Muscle of leg (tissue), 3 donors: ENCODE measurements at regions not wholly inside any gene's neighbourhood (a gene's known extent, or its start where the extent isn't known, plus 50 kb on each side); places are given as distances from the start of the nearest gene placed in this dataset.

Experiments used
- DNase-seq: peaks from one replicate; pipeline ENCODE4 v3.0.0; 2013
- H3K27ac ChIP-seq: one replicate; pipeline ENCODE4 v1.5.1; 2013; ENCODE audit warnings: mild to moderate bottlenecking, low read length, control low read depth
- H3K27me3 ChIP-seq: one replicate; pipeline ENCODE4 v1.6.1; 2013; ENCODE audit warnings: low read length; ENCODE audit not compliant: control insufficient read depth, insufficient read depth
- H3K36me3 ChIP-seq: one replicate; pipeline ENCODE4 v1.6.1; 2013; ENCODE audit warnings: low read length; ENCODE audit not compliant: control insufficient read depth, insufficient read depth
- H3K4me1 ChIP-seq: one replicate; pipeline ENCODE4 v1.6.1; 2013; ENCODE audit warnings: low read length; ENCODE audit not compliant: control insufficient read depth, insufficient read depth
- H3K4me3 ChIP-seq: one replicate; pipeline ENCODE4 v1.5.1; 2013; ENCODE audit warnings: low read length, control low read depth
- H3K9me3 ChIP-seq: replicated peaks from 2 replicates; pipeline ENCODE4 v1.6.1; 2013; ENCODE audit warnings: low read depth, low read length; ENCODE audit not compliant: control insufficient read depth
- WGBS: methylation state at CpG from one replicate; pipeline ENCODE4 v1.1.5; 2013; ENCODE audit warnings: missing lambda C conversion rate; ENCODE audit not compliant: insufficient coverage; 5-methylcytosine and 5-hydroxymethylcytosine counted together

DNA sequence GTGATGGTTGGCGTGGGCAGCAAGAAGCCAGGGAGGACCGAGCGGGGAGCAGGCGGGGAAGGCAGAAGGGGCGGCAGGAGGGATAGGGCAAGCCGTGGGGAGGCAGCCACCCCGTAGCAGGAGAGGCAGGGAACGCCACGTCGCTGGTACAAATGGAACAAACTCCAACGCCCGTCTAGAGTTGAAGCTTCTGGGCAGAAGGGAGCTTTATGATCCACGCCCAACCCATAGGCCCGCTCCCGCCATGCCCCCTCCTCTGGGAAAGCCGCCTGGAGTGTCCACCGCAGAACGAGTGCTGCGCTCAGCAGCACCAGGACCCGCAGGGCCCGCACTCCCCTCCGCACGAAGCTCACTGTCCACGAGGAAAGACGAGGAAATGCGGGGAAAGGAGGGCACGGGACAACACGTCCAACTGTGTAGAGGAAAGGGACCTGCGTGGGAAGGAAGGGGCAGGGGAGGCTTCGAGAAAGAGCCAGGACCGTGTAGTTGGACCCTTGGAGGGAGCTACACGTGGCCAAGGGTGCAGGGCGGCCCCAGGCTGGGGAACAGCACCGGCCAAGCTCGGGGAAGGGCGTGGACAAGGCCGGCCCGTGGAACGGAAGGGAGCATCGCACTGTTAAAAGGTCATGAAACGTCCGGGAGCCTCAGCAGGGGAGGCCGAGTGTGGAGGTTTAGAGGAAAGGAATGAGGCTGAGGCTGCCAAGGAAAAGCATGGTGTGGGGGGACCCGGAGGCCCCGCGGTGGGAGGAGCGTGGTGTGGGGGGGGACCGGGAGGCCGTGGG, 204.0 kb downstream of the DLL1 start:
- H3K36me3 ChIP-seq, result no peaks in the 10 kb centered on the region
- no peaks in the 10 kb centered on the region for H3K9me3 ChIP-seq
- no peak for DNase-seq
- peaks cover 4% of the 10 kb centered on the region for H3K27me3 ChIP-seq
- WGBS, result 88% methylated on average over 46 of the region's 49 CpGs
- H3K4me1 ChIP-seq, result peaks cover 12% of the 10 kb centered on the region
- no peak overlapping the region for H3K4me3 ChIP-seq
- no peak overlapping the region for H3K27ac ChIP-seq

GRCh38 chr6:170085475-170086401, 205.1 kb downstream of the DLL1 start:
- no peak for DNase-seq
- Histone ChIP-seq H3K4me3 (no peak overlapping the region), H3K27me3 (peaks cover 5% of the 10 kb centered on the region), H3K27ac (no peak overlapping the region), H3K4me1 (peaks cover 22% of the 10 kb centered on the region), H3K36me3 (no peaks in the 10 kb centered on the region), H3K9me3 (no peaks in the 10 kb centered on the region)
- WGBS, result 63% methylated on average over 23 of the region's 26 CpGs

GRCh38 chr6:170084166-170084730, 206.6 kb downstream of the DLL1 start:
- no peak for DNase-seq
- WGBS, result 90% methylated on average over 13 of the region's 21 CpGs

GRCh38 chr6:170083236-170084051, 207.4 kb downstream of the DLL1 start:
- Histone ChIP-seq H3K27ac (no peak overlapping the region), H3K36me3 (no peaks in the 10 kb centered on the region), H3K4me1 (peaks cover 28% of the 10 kb centered on the region), H3K27me3 (peaks cover 8% of the 10 kb centered on the region), H3K9me3 (no peaks in the 10 kb centered on the region), H3K4me3 (no peak overlapping the region)
- WGBS, result 85% methylated on average over 32 of the region's 33 CpGs
- no peak for DNase-seq

More at GRCh38 chr6:170084166-170084730, 206.6 kb downstream of the DLL1 start:
- H3K9me3 ChIP-seq, result no peaks in the 10 kb centered on the region
- peaks cover 28% of the 10 kb centered on the region for H3K4me1 ChIP-seq
- H3K36me3 ChIP-seq, result no peaks in the 10 kb centered on the region
- H3K4me3 ChIP-seq, result no peak overlapping the region
- peaks cover 8% of the 10 kb centered on the region for H3K27me3 ChIP-seq
- H3K27ac ChIP-seq, result no peak overlapping the region

- Histone ChIP-seq H3K27me3 (peaks cover 8% of the 10 kb centered on the region), H3K9me3 (no peaks in the 10 kb centered on the region), H3K4me3 (no peak overlapping the region), H3K36me3 (no peaks in the 10 kb centered on the region), H3K4me1 (peaks cover 26% of the 10 kb centered on the region), H3K27ac (no peak overlapping the region)
- WGBS, result 69% methylated on average over 5 of the region's 12 CpGs
- no peak for DNase-seq
Measured at GRCh38 chr6:170082531-170083187, 208.2 kb downstream of the DLL1 start.

GRCh38 chr6:170082067-170082466, 208.8 kb downstream of the DLL1 start:
- no peak overlapping the region for H3K27ac ChIP-seq
- no peak for DNase-seq
- H3K4me3 ChIP-seq, result no peak overlapping the region
- 88% methylated on average over 8 of the region's 13 CpGs for WGBS
- H3K9me3 ChIP-seq, result no peaks in the 10 kb centered on the region
- H3K4me1 ChIP-seq, result peaks cover 26% of the 10 kb centered on the region
- H3K36me3 ChIP-seq, result no peaks in the 10 kb centered on the region
- peaks cover 8% of the 10 kb centered on the region for H3K27me3 ChIP-seq

DNA sequence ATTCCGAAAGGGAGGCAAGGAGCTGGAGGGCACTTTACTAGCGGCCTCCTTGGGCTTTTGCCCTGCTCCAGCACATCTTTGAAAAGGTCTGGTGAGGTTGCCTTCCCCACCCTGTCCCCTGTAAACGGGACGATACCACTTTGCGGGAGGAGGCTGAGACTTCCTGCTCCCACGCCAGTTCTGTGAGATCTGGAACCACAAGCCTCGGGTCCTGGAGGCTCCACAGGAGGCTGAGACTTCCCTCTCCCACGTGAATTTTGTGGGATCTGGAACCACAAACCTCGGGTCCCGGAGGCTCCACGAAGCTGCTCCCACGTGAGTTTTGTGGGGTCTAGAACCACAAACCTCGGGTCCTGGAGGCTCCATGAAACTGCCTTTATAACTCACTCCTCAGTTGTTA, 209.3 kb downstream of the DLL1 start:
- no peaks in the 10 kb centered on the region for H3K36me3 ChIP-seq
- peak overlapping the region; percentile 78 for H3K27ac ChIP-seq
- no peaks in the 10 kb centered on the region for H3K9me3 ChIP-seq
- DNase-seq, result no peak
- peaks cover 8% of the 10 kb centered on the region for H3K27me3 ChIP-seq
- no peak overlapping the region for H3K4me3 ChIP-seq
- WGBS, result 69% methylated on average over 12 of the region's 13 CpGs
- peaks cover 26% of the 10 kb centered on the region for H3K4me1 ChIP-seq

DNA sequence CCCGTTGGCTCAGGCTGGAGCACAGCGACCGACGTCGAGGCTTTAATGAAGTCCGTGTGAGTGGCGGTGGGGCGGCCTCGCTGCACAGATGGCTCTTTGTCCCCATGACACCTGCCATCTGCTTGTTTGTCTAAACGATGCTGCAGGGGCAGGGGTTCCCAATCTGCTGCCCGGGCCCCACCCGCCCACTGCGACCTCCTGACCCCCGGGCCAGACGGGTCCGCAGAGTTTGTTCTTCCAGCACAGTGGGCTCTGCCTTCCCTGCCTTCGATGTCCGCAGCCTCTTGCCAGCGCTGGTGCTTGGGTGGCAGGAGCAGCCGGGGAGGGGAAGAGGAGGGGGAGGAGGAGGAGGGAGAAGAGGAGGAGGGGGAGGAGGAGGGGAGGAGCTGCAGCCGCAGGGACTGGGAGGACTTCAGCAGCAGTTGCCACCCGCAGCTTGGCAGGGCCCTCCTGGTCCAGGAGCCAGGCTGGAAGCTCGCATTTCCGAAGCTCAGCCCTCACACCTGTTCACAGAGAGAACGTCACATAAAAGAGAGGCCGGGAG, 210.0 kb downstream of the DLL1 start:
- H3K4me3 ChIP-seq, result no peak overlapping the region
- H3K9me3 ChIP-seq, result no peaks in the 10 kb centered on the region
- peak overlapping the region; percentile 25 for H3K27ac ChIP-seq
- no peaks in the 10 kb centered on the region for H3K36me3 ChIP-seq
- peak; percentile 87 for DNase-seq
- peaks cover 26% of the 10 kb centered on the region for H3K4me1 ChIP-seq
- 29% methylated on average over 20 of the region's 26 CpGs for WGBS
- peaks cover 8% of the 10 kb centered on the region for H3K27me3 ChIP-seq

DNA sequence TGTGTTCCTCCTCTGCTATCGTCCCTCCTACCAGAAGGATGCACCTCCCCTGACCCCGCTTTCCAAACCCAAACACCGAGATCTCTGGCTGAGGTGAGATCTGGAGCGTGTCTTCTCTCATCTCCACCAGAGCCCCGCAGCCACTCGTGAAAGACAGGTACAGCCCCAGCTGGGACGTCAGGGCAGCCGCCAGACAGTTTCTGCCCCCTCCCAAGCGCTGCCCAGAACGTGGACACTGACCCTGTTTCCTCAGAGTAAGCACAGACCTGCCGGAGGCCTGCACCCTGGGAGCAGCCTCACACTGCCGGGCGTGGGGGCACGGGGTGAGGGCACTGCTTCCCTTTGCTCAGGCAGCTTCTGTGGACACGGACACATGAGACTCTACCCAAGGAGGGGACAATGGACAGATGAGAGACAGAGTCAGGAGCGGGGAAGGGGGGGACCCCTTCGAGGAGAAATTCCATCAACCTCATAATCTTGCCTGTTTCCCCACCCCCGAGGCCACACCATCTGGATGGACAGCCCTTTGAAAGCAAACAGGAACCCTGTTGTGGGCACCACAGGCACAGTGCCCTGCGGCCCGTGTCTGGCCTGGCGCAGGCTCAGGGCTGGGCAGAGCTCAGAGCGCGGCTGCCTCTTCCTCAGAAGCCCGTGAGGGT, 210.6 kb downstream of the DLL1 start:
- H3K36me3 ChIP-seq, result no peaks in the 10 kb centered on the region
- H3K4me3 ChIP-seq, result no peak overlapping the region
- peak overlapping the region; percentile 25 for H3K27ac ChIP-seq
- no peaks in the 10 kb centered on the region for H3K9me3 ChIP-seq
- H3K27me3 ChIP-seq, result peaks cover 6% of the 10 kb centered on the region
- WGBS, result 81% methylated on average over 19 of the region's 24 CpGs
- no peak for DNase-seq
- H3K4me1 ChIP-seq, result peaks cover 26% of the 10 kb centered on the region
